ENCODE measurements at regions not wholly inside any gene's neighbourhood (a gene's known extent, or its start where the extent isn't known, plus 50 kb on each side); places are given as distances from the start of the nearest gene placed in this dataset.

DNA sequence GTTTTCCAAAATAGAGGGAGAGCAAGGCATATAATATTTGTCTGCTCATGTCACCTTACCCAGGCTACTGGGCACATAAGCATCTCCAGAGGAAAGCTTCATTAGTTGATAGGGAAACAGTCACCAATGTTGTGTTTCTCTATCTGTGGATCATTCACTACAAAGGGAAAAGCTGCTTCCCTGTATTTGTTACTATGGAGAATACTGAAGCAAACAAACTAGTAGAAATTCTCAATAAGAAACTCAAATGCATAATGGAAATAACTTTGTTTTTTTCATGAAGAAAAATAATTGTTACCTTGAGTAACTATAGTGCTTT is 138.2 kb downstream of the PCSK1 start:
- no peak overlapping the region for H2AFZ ChIP-seq (ENCODE audit: insufficient read depth, low read depth, low read length, poor library complexity, severe bottlenecking)
- DNase-seq = no peak
- no peaks in the 10 kb centered on the region for H3K79me2 ChIP-seq (ENCODE audit: insufficient read depth, low read length)
- Mint-ChIP-seq H3K4me1 (peaks cover 35% of the 10 kb centered on the region), H3K27ac (no peak overlapping the region), H3K27me3 (ENCODE audit: low read depth in 3 of 3) (no peaks in the 10 kb centered on the region), H3K4me3 (no peak overlapping the region), H3K9me3 (peaks cover 0 to 3% (median 0%) of the 10 kb centered on the region in 7 donors), H3K36me3 (no peaks in the 10 kb centered on the region)
- peaks cover 31 to 39% of the 10 kb centered on the region in 2 donors for H3K4me1 ChIP-seq (ENCODE audit: control insufficient read depth in 1 of 2, insufficient read depth in 2 of 2, low read length in 2 of 2)
- TF ChIP-seq, protein P1, sequence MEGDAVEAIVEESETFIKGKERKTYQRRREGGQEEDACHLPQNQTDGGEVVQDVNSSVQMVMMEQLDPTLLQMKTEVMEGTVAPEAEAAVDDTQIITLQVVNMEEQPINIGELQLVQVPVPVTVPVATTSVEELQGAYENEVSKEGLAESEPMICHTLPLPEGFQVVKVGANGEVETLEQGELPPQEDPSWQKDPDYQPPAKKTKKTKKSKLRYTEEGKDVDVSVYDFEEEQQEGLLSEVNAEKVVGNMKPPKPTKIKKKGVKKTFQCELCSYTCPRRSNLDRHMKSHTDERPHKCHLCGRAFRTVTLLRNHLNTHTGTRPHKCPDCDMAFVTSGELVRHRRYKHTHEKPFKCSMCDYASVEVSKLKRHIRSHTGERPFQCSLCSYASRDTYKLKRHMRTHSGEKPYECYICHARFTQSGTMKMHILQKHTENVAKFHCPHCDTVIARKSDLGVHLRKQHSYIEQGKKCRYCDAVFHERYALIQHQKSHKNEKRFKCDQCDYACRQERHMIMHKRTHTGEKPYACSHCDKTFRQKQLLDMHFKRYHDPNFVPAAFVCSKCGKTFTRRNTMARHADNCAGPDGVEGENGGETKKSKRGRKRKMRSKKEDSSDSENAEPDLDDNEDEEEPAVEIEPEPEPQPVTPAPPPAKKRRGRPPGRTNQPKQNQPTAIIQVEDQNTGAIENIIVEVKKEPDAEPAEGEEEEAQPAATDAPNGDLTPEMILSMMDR (IDR thresholded peaks at IDR 0.05) = no peak
- H3K9me3 ChIP-seq (replicated peaks in 1 of 2; ENCODE audit: control insufficient read depth in 1 of 2, insufficient read depth in 1 of 2, low read length in 2 of 2) = no peaks in the 10 kb centered on the region
- H3K4me2 ChIP-seq (replicated peaks; ENCODE audit: extremely low read depth, low read length, poor library complexity, severe bottlenecking) = no peak overlapping the region
- intact Hi-C loops (cut with micrococcal nuclease) = no loop called here
- no peaks in the 10 kb centered on the region for H4K20me1 ChIP-seq (ENCODE audit: insufficient read depth, low read length)
- H3K36me3 ChIP-seq (replicated peaks in 1 of 2; ENCODE audit: control insufficient read depth in 1 of 2, insufficient read depth in 2 of 2, low read length in 2 of 2) = no peaks in the 10 kb centered on the region
- no peak overlapping the region for H3K4me3 ChIP-seq (replicated peaks in 1 of 3; ENCODE audit: low read depth in 2 of 3, low read length in 3 of 3)
- no peak overlapping the region for H3K9ac ChIP-seq (ENCODE audit: insufficient read depth, low read length, poor library complexity, severe bottlenecking)
- no peak overlapping the region for H3K27ac ChIP-seq (ENCODE audit: low read depth in 1 of 2, low read length in 2 of 2)
- H3K27me3 ChIP-seq (ENCODE audit: control insufficient read depth in 2 of 2, insufficient read depth in 2 of 2, low read length in 2 of 2) = no peaks in the 10 kb centered on the region

DNA sequence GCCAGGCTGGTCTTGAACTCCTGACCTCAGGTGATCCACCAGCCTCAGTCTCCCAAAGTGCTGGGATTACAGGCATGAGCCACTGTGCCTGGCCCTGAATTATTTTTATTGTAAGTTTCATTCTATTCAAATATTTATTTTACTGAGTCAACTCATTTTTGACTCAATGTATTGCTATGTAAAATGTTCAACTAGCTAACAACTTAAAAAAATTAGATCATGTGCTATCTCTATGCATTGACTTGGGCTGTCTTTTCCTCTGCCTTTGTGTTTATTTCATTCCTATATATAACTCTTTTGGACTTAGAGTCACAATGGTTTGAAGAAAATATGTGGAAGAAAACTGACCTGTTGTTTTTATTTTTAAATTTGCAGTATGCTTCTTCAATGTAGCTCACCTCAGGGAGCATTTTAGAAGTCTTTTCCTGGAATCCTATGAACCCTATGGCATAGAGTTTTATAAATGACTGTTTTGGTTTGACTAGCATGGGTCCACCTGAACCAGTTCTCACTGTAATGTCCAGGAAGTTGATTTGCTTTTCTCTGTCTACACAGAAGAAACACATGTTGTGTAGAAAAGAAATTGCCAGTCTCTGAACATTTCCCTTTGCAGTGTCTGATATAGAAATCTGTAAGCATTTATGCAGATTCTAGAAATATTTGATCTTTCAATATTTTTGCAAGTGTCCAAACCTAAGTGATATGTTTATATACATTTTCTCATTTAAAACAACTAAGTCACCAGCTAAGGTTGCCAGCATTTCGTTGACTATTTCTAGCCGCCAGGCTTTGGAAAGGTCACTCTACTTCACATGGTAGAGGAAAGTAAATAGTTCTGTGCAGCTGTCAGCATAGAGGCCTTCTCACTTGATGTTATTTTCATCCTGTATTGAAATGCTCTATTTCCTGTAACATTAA is 138.8 kb downstream of the PCSK1 start:
- Histone ChIP-seq H3K4me2 (replicated peaks; ENCODE audit: extremely low read depth, low read length, poor library complexity, severe bottlenecking) (no peak overlapping the region), H3K36me3 (replicated peaks in 1 of 2; ENCODE audit: control insufficient read depth in 1 of 2, insufficient read depth in 2 of 2, low read length in 2 of 2) (no peaks in the 10 kb centered on the region), H3K9ac (ENCODE audit: insufficient read depth, low read length, poor library complexity, severe bottlenecking) (no peak overlapping the region), H2AFZ (ENCODE audit: insufficient read depth, low read depth, low read length, poor library complexity, severe bottlenecking) (no peak overlapping the region), H3K4me3 (replicated peaks in 1 of 3; ENCODE audit: low read depth in 2 of 3, low read length in 3 of 3) (no peak overlapping the region), H3K4me1 (ENCODE audit: control insufficient read depth in 1 of 2, insufficient read depth in 2 of 2, low read length in 2 of 2) (peaks cover 28 to 36% of the 10 kb centered on the region in 2 donors), H3K9me3 (replicated peaks in 1 of 2; ENCODE audit: control insufficient read depth in 1 of 2, insufficient read depth in 1 of 2, low read length in 2 of 2) (no peaks in the 10 kb centered on the region), H3K79me2 (ENCODE audit: insufficient read depth, low read length) (no peaks in the 10 kb centered on the region), H3K27me3 (ENCODE audit: control insufficient read depth in 2 of 2, insufficient read depth in 2 of 2, low read length in 2 of 2) (no peaks in the 10 kb centered on the region), H3K27ac (ENCODE audit: low read depth in 1 of 2, low read length in 2 of 2) (no peak overlapping the region), H4K20me1 (ENCODE audit: insufficient read depth, low read length) (no peaks in the 10 kb centered on the region)
- TF ChIP-seq, protein P1 (IDR thresholded peaks at IDR 0.05) = no peak
- H3K4me3 Mint-ChIP-seq = no peak overlapping the region
- H3K4me1 Mint-ChIP-seq = peaks cover 32% of the 10 kb centered on the region
- peaks cover 0 to 6% (median 3%) of the 10 kb centered on the region in 7 donors for H3K9me3 Mint-ChIP-seq
- intact Hi-C loops (cut with micrococcal nuclease) = no loop called here
- WGBS (ENCODE audit: insufficient coverage) = no CpG with 5 or more reads among the region's 2 CpGs
- no peaks in the 10 kb centered on the region for H3K27me3 Mint-ChIP-seq (ENCODE audit: low read depth in 3 of 3)
- no peak overlapping the region for H3K27ac Mint-ChIP-seq
- H3K36me3 Mint-ChIP-seq = no peaks in the 10 kb centered on the region
- DNase-seq = no peak
